H9 (cell line): ENCODE measurements at regions not wholly inside any gene's neighbourhood (a gene's known extent, or its start where the extent isn't known, plus 50 kb on each side); places are given as distances from the start of the nearest gene placed in this dataset.

ENCODE experiments used
- DNase-seq: peaks from one replicate; pipeline ENCODE4 v3.0.0-alpha.2; 2017
- H2AFZ ChIP-seq: one replicate; pipeline ENCODE4 v1.6.1; 2013; ENCODE audit warnings: mild to moderate bottlenecking, low read length, control low read depth, moderate library complexity
- H2AK5ac ChIP-seq: 2 replicates; pipeline ENCODE4 v1.6.1; 2013; ENCODE audit warnings: low read length, control low read depth, mixed read lengths; ENCODE audit not compliant: insufficient read length
- H2BK120ac ChIP-seq: one replicate; pipeline ENCODE4 v1.6.1; 2013; ENCODE audit warnings: low read depth, mild to moderate bottlenecking, low read length, control low read depth, inconsistent platforms; ENCODE audit not compliant: poor library complexity, severe bottlenecking
- H2BK12ac ChIP-seq: 2 replicates; pipeline ENCODE4 v1.6.1; 2013; ENCODE audit warnings: low read length, control low read depth, mixed read lengths, low read depth; ENCODE audit not compliant: insufficient read length
- H2BK15ac ChIP-seq: 2 replicates; pipeline ENCODE4 v1.6.1; 2013; ENCODE audit warnings: low read depth, low read length, control low read depth
- H2BK20ac ChIP-seq: one replicate; pipeline ENCODE4 v1.6.1; 2013; ENCODE audit warnings: low read depth, mild to moderate bottlenecking, low read length, control low read depth, inconsistent platforms; ENCODE audit not compliant: poor library complexity, severe bottlenecking
- H2BK5ac ChIP-seq: 2 replicates; pipeline ENCODE4 v1.6.1; 2013; ENCODE audit warnings: low read length, control low read depth, mixed read lengths; ENCODE audit not compliant: insufficient read length
- H3K14ac ChIP-seq: 2 replicates; pipeline ENCODE4 v1.6.1; 2013; ENCODE audit warnings: low read length, control low read depth; ENCODE audit not compliant: insufficient read depth
- H3K18ac ChIP-seq: 2 replicates; pipeline ENCODE4 v1.6.1; 2013; ENCODE audit warnings: low read depth, mild to moderate bottlenecking, mixed read lengths, low read length, control low read depth; ENCODE audit not compliant: insufficient read length
- H3K23ac ChIP-seq: 2 replicates; pipeline ENCODE4 v1.6.1; 2013; ENCODE audit warnings: low read length, control low read depth, mixed read lengths, low read depth; ENCODE audit not compliant: insufficient read length
- H3K23me2 ChIP-seq: 2 replicates; pipeline ENCODE4 v1.6.1; 2013; ENCODE audit warnings: low read depth, mild to moderate bottlenecking, mixed read lengths, low read length, control low read depth; ENCODE audit not compliant: insufficient read length, poor library complexity, severe bottlenecking
- H3K27ac ChIP-seq: 2 replicates; pipeline ENCODE4 v1.5.1; 2013; ENCODE audit warnings: low read length, control low read depth, mixed read lengths, low read depth; ENCODE audit not compliant: insufficient read length
- H3K27me3 ChIP-seq: 2 replicates; pipeline ENCODE4 v1.6.1; 2013; ENCODE audit warnings: low read length, control low read depth, inconsistent platforms; ENCODE audit not compliant: insufficient read depth
- H3K4ac ChIP-seq: 2 replicates; pipeline ENCODE4 v1.6.1; 2013; ENCODE audit warnings: low read depth, mild to moderate bottlenecking, control low read depth, inconsistent platforms, low read length, moderate library complexity
- H3K4me1 ChIP-seq: 2 replicates; pipeline ENCODE4 v1.6.1; 2013; ENCODE audit warnings: low read length, control low read depth, inconsistent platforms; ENCODE audit not compliant: insufficient read depth
- H3K4me2 ChIP-seq: 2 replicates; pipeline ENCODE4 v1.6.1; 2013; ENCODE audit warnings: low read length, control low read depth, mixed read lengths; ENCODE audit not compliant: insufficient read length, insufficient read depth
- H3K56ac ChIP-seq: 2 replicates; pipeline ENCODE4 v1.6.1; 2013; ENCODE audit warnings: low read depth, mild to moderate bottlenecking, mixed read lengths, low read length, control low read depth; ENCODE audit not compliant: insufficient read length
- H3K79me1 ChIP-seq: 2 replicates; pipeline ENCODE4 v1.6.1; 2013; ENCODE audit warnings: low read depth, mild to moderate bottlenecking, moderate library complexity, low read length, control low read depth, inconsistent platforms; ENCODE audit not compliant: insufficient read depth, poor library complexity, severe bottlenecking
- H3K79me2 ChIP-seq: 2 replicates; pipeline ENCODE4 v1.6.1; 2013; ENCODE audit warnings: low read length, control low read depth, inconsistent platforms; ENCODE audit not compliant: insufficient read depth
- H3K9ac ChIP-seq: 2 replicates; pipeline ENCODE4 v1.6.1; 2013; ENCODE audit warnings: low read length, control low read depth, mixed read lengths; ENCODE audit not compliant: insufficient read length; ENCODE audit errors: extremely low read depth
- H3K9me3 ChIP-seq: one replicate; pipeline ENCODE4 v1.6.1; 2013; ENCODE audit warnings: low read depth, low read length, inconsistent platforms; ENCODE audit not compliant: control insufficient read depth
- H3T11ph ChIP-seq: one replicate; pipeline ENCODE4 v1.6.1; 2013; ENCODE audit warnings: mild to moderate bottlenecking, low read length, control low read depth, inconsistent platforms
- H4K20me1 ChIP-seq: one replicate; pipeline ENCODE4 v1.6.1; 2013; ENCODE audit not compliant: control insufficient read depth, insufficient read length, insufficient read depth
- H4K5ac ChIP-seq: 2 replicates; pipeline ENCODE4 v1.6.1; 2013; ENCODE audit warnings: low read depth, mild to moderate bottlenecking, mixed read lengths, low read length, control low read depth; ENCODE audit not compliant: insufficient read length
- H4K8ac ChIP-seq: replicated peaks from 2 replicates; pipeline ENCODE4 v1.6.1; 2013; ENCODE audit warnings: low read length, control low read depth, mixed read lengths, low read depth; ENCODE audit not compliant: insufficient read length
- H4K91ac ChIP-seq: 2 replicates; pipeline ENCODE4 v1.6.1; 2013; ENCODE audit warnings: low read depth, mild to moderate bottlenecking, moderate library complexity, mixed read lengths, low read length, control low read depth; ENCODE audit not compliant: insufficient read length
- H3K27ac Mint-ChIP-seq, 3 experiments: 2 replicates in 2 of 3; 3 replicates in 1 of 3; pipeline ENCODE4 v1.8.0; 2020 to 2021; ENCODE audit warnings: mixed read lengths in 3 of 3, mild to moderate bottlenecking in 1 of 3, moderate library complexity in 1 of 3
- H3K27me3 Mint-ChIP-seq: 2 replicates; pipeline ENCODE4 v1.8.0; 2021; ENCODE audit warnings: low read depth, mild to moderate bottlenecking, moderate library complexity, mixed read lengths
- H3K36me3 Mint-ChIP-seq, 3 experiments: 2 replicates in 2 of 3; 3 replicates in 1 of 3; pipeline ENCODE4 v1.8.0; 2020 to 2021; ENCODE audit warnings: low read depth in 3 of 3, mixed read lengths in 3 of 3; ENCODE audit not compliant: insufficient read depth in 1 of 3
- H3K4me1 Mint-ChIP-seq, 2 experiments: 2 replicates each; pipeline ENCODE4 v1.8.0; 2020; ENCODE audit warnings: mixed read lengths in 2 of 2
- H3K4me3 Mint-ChIP-seq, 2 experiments: 2 replicates in 1 of 2; 3 replicates in 1 of 2; pipeline ENCODE4 v1.8.0; 2020 to 2021; ENCODE audit warnings: mild to moderate bottlenecking in 2 of 2, mixed read lengths in 2 of 2, moderate library complexity in 1 of 2
- H3K9me3 Mint-ChIP-seq, 2 experiments: 2 replicates in 1 of 2; 3 replicates in 1 of 2; pipeline ENCODE4 v1.8.0; 2020; ENCODE audit warnings: mild to moderate bottlenecking in 2 of 2, mixed read lengths in 2 of 2, moderate library complexity in 1 of 2
- WGBS: extraction: QIAGEN DNeasy Blood & Tissue Kit; methylation state at CpG from one replicate; pipeline ENCODE4 v1.1.7; 2013; ENCODE audit warnings: missing lambda C conversion rate, low lambda C conversion rate, mixed read lengths; ENCODE audit not compliant: insufficient read length; ENCODE audit errors: extremely low coverage; 5-methylcytosine and 5-hydroxymethylcytosine counted together
- TF ChIP-seq, protein P1 (sequence below): fragments of 200-600 bp; sonication (generic); conservative IDR thresholded peaks from 3 replicates; pipeline ENCODE4 v1.8.0; 2021; ENCODE audit warnings: antibody characterized with exemption, mild to moderate bottlenecking

DNA sequence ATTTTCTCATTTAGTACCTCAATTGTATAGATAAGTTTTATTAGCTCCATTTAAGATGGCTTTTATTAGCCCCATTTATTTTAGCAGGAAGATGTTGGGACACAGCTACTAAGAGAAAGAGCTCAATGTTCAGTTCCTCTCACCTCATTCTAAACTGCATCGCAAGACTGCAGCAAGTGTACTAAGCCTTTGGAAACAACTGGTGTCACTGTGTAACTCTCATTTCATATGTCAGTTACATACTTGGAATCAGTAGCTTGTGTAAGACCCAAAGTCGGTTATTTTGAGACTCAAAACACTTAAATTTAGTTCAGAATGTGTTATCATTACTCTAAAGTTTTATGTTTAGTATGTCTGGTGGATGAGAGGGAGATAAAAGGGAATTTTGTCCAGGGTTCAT, 482.9 kb downstream of the BMP2 start:
- H3K79me1 ChIP-seq = no peaks in the 10 kb centered on the region
- no peaks in the 10 kb centered on the region for H3K23me2 ChIP-seq
- peaks cover 5 to 11% of the 10 kb centered on the region in 2 experiments; a peak in 3 of 4 replicates for H3K4me1 Mint-ChIP-seq
- no peaks in the 10 kb centered on the region for H3K9me3 ChIP-seq
- H3K79me2 ChIP-seq = no peaks in the 10 kb centered on the region
- TF ChIP-seq, protein P1, sequence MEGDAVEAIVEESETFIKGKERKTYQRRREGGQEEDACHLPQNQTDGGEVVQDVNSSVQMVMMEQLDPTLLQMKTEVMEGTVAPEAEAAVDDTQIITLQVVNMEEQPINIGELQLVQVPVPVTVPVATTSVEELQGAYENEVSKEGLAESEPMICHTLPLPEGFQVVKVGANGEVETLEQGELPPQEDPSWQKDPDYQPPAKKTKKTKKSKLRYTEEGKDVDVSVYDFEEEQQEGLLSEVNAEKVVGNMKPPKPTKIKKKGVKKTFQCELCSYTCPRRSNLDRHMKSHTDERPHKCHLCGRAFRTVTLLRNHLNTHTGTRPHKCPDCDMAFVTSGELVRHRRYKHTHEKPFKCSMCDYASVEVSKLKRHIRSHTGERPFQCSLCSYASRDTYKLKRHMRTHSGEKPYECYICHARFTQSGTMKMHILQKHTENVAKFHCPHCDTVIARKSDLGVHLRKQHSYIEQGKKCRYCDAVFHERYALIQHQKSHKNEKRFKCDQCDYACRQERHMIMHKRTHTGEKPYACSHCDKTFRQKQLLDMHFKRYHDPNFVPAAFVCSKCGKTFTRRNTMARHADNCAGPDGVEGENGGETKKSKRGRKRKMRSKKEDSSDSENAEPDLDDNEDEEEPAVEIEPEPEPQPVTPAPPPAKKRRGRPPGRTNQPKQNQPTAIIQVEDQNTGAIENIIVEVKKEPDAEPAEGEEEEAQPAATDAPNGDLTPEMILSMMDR = no peak
- no peak overlapping the region for H4K91ac ChIP-seq
- no peak overlapping the region for H3K18ac ChIP-seq
- no peaks in the 10 kb centered on the region for H3K4me1 ChIP-seq
- WGBS = no CpG with 5 or more reads among the region's 2 CpGs
- H3K27ac Mint-ChIP-seq = no peak overlapping the region
- H3K9ac ChIP-seq = no peak overlapping the region
- no peak overlapping the region for H4K8ac ChIP-seq
- H3K9me3 Mint-ChIP-seq = no peaks in the 10 kb centered on the region
- no peak overlapping the region for H2AFZ ChIP-seq
- no peak overlapping the region for H3T11ph ChIP-seq
- H4K5ac ChIP-seq = no peak overlapping the region
- H3K27me3 ChIP-seq = no peaks in the 10 kb centered on the region
- no peak overlapping the region for H3K14ac ChIP-seq
- H2AK5ac ChIP-seq = no peak overlapping the region
- no peak overlapping the region for H2BK20ac ChIP-seq
- no peaks in the 10 kb centered on the region for H4K20me1 ChIP-seq
- H2BK5ac ChIP-seq = no peak overlapping the region
- H2BK15ac ChIP-seq = no peak overlapping the region
- H2BK12ac ChIP-seq = no peak overlapping the region
- H3K4ac ChIP-seq = no peak overlapping the region
- no peak overlapping the region for H3K4me2 ChIP-seq
- no peaks in the 10 kb centered on the region for H3K36me3 Mint-ChIP-seq
- no peak overlapping the region for H3K23ac ChIP-seq
- H2BK120ac ChIP-seq = no peak overlapping the region
- H3K27ac ChIP-seq = no peak overlapping the region
- H3K4me3 Mint-ChIP-seq = no peak overlapping the region
- DNase-seq = no peak
- no peaks in the 10 kb centered on the region for H3K27me3 Mint-ChIP-seq
- no peak overlapping the region for H3K56ac ChIP-seq
